ENCODE measurements at regions not wholly inside any gene's neighbourhood (a gene's known extent, or its start where the extent isn't known, plus 50 kb on each side); places are given as distances from the start of the nearest gene placed in this dataset.

- TF ChIP-seq CTCF (conservative IDR thresholded peaks at IDR 0.05 in 1 of 2, IDR thresholded peaks at IDR 0.05 in 1 of 2; ENCODE audit: extremely low read depth in 1 of 2, insufficient read depth in 1 of 2, low read depth in 1 of 2, low read length in 2 of 2) (no peak), EZH2 (IDR thresholded peaks at IDR 0.05; ENCODE audit: borderline replicate concordance, low read length) (no peak)
These were observed 200.9 kb upstream of the PAPPA start for GRCh38 chr9:115952430-115953292.

All from mammary epithelial cell (primary cell).